ENCODE measurements at regions not wholly inside any gene's neighbourhood (a gene's known extent, or its start where the extent isn't known, plus 50 kb on each side); places are given as distances from the start of the nearest gene placed in this dataset.

GRCh38 chr7:17234030-17234397 lies 64.4 kb upstream of the AHR start:
- DNase-seq (ENCODE audit: low read depth in 1 of 2, low spot score in 2 of 2) = no peak
- H3K4me3 ChIP-seq = no peak overlapping the region
- peak overlapping the region; percentile 96 for H3K27ac ChIP-seq

GRCh38 chr7:17234398-17235031 lies 63.9 kb upstream of the AHR start:
- Histone ChIP-seq H3K4me1 (replicated peaks) (peaks cover 18% of the 10 kb centered on the region), H3K9me3 (replicated peaks) (no peaks in the 10 kb centered on the region), H3K4me3 (no peak overlapping the region), H3K36me3 (no peaks in the 10 kb centered on the region), H3K27me3 (replicated peaks) (no peaks in the 10 kb centered on the region), H3K27ac (peak overlapping the region; percentile 96)
- peak; percentile 81 to 91 for DNase-seq (ENCODE audit: low read depth in 1 of 2, low spot score in 2 of 2)

More at GRCh38 chr7:17234030-17234397, 64.4 kb upstream of the AHR start:
- Histone ChIP-seq H3K27me3 (replicated peaks) (no peaks in the 10 kb centered on the region), H3K9me3 (replicated peaks) (no peaks in the 10 kb centered on the region), H3K4me1 (replicated peaks) (peaks cover 18% of the 10 kb centered on the region), H3K36me3 (no peaks in the 10 kb centered on the region)

- peaks cover 24% of the 10 kb centered on the region for H3K4me1 ChIP-seq (replicated peaks)
- H3K4me3 ChIP-seq = no peak overlapping the region
- no peak overlapping the region for H3K27ac ChIP-seq
- H3K27me3 ChIP-seq (replicated peaks) = no peaks in the 10 kb centered on the region
- H3K36me3 ChIP-seq = no peaks in the 10 kb centered on the region
- DNase-seq (ENCODE audit: low read depth in 1 of 2, low spot score in 2 of 2) = no peak
- H3K9me3 ChIP-seq (replicated peaks) = no peaks in the 10 kb centered on the region
These were observed 62.3 kb upstream of the AHR start for GRCh38 chr7:17236171-17236570.

- DNase-seq (ENCODE audit: low read depth in 1 of 2, low spot score in 2 of 2) = no peak
- H3K36me3 ChIP-seq = no peaks in the 10 kb centered on the region
These were observed 61.8 kb upstream of the AHR start for GRCh38 chr7:17236603-17237002.

GRCh38 chr7:17239046-17239445 lies 59.4 kb upstream of the AHR start:
- no peak for DNase-seq (ENCODE audit: low read depth in 1 of 2, low spot score in 2 of 2)
- Histone ChIP-seq H3K27me3 (replicated peaks) (no peaks in the 10 kb centered on the region), H3K4me3 (no peak overlapping the region), H3K9me3 (replicated peaks) (no peaks in the 10 kb centered on the region), H3K36me3 (no peaks in the 10 kb centered on the region), H3K4me1 (replicated peaks) (peaks cover 18% of the 10 kb centered on the region), H3K27ac (no peak overlapping the region)

More at GRCh38 chr7:17236603-17237002, 61.8 kb upstream of the AHR start:
- H3K4me3 ChIP-seq = no peak overlapping the region
- no peaks in the 10 kb centered on the region for H3K9me3 ChIP-seq (replicated peaks)
- H3K4me1 ChIP-seq (replicated peaks) = peaks cover 24% of the 10 kb centered on the region
- no peak overlapping the region for H3K27ac ChIP-seq
- no peaks in the 10 kb centered on the region for H3K27me3 ChIP-seq (replicated peaks)

GRCh38 chr7:17239683-17240521 lies 58.5 kb upstream of the AHR start:
- Histone ChIP-seq H3K4me1 (replicated peaks) (peaks cover 9% of the 10 kb centered on the region), H3K27ac (no peak overlapping the region), H3K4me3 (no peak overlapping the region), H3K27me3 (replicated peaks) (no peaks in the 10 kb centered on the region), H3K36me3 (no peaks in the 10 kb centered on the region), H3K9me3 (replicated peaks) (no peaks in the 10 kb centered on the region)
- no peak for DNase-seq (ENCODE audit: low read depth in 1 of 2, low spot score in 2 of 2)

- Histone ChIP-seq H3K36me3 (no peaks in the 10 kb centered on the region), H3K4me3 (no peak overlapping the region), H3K27me3 (replicated peaks) (no peaks in the 10 kb centered on the region), H3K9me3 (replicated peaks) (no peaks in the 10 kb centered on the region), H3K4me1 (replicated peaks) (peaks cover 6% of the 10 kb centered on the region; the same call in 1 of the 2 replicates), H3K27ac (no peak overlapping the region)
- DNase-seq (ENCODE audit: low read depth in 1 of 2, low spot score in 2 of 2) = no peak
These were observed 55.9 kb upstream of the AHR start for GRCh38 chr7:17242504-17242903.

- Histone ChIP-seq H3K9me3 (replicated peaks) (no peaks in the 10 kb centered on the region), H3K4me1 (replicated peaks) (peaks cover 4% of the 10 kb centered on the region; the same call in 1 of the 2 replicates), H3K4me3 (no peak overlapping the region), H3K27ac (no peak overlapping the region), H3K36me3 (no peaks in the 10 kb centered on the region), H3K27me3 (replicated peaks) (no peaks in the 10 kb centered on the region)
- DNase-seq (ENCODE audit: low read depth in 1 of 2, low spot score in 2 of 2) = no peak
These were observed 53.7 kb upstream of the AHR start for GRCh38 chr7:17244786-17245185.

GRCh38 chr7:17247357-17247756 lies 51.1 kb upstream of the AHR start:
- Histone ChIP-seq H3K27ac (no peak overlapping the region), H3K27me3 (replicated peaks) (no peaks in the 10 kb centered on the region), H3K9me3 (replicated peaks) (no peaks in the 10 kb centered on the region), H3K4me1 (replicated peaks) (no peaks in the 10 kb centered on the region), H3K4me3 (no peak overlapping the region), H3K36me3 (no peaks in the 10 kb centered on the region)
- no peak for DNase-seq (ENCODE audit: low read depth in 1 of 2, low spot score in 2 of 2)

- H3K36me3 ChIP-seq = no peaks in the 10 kb centered on the region
- no peak overlapping the region for H3K4me3 ChIP-seq
- no peaks in the 10 kb centered on the region for H3K4me1 ChIP-seq (replicated peaks)
- no peaks in the 10 kb centered on the region for H3K9me3 ChIP-seq (replicated peaks)
- H3K27ac ChIP-seq = no peak overlapping the region
- DNase-seq (ENCODE audit: low read depth in 1 of 2, low spot score in 2 of 2) = no peak
- H3K27me3 ChIP-seq (replicated peaks) = no peaks in the 10 kb centered on the region
These were observed 49.9 kb upstream of the AHR start for GRCh38 chr7:17248527-17248926.
